Fibroblast of lung (primary cell): ENCODE measurements at regions not wholly inside any gene's neighbourhood (a gene's known extent, or its start where the extent isn't known, plus 50 kb on each side); places are given as distances from the start of the nearest gene placed in this dataset.

Experiments used
- DNase-seq, 2 donors: peaks; one replicate each; pipeline versions ENCODE4 v3.0.0 to v3.0.0-alpha.2; 2010; ENCODE audit warnings: low read depth in 2 of 2
- H2AFZ ChIP-seq: 2 replicates; pipeline ENCODE4 v1.5.1; 2012; ENCODE audit warnings: low read length, control low read depth, inconsistent platforms
- H3K27ac ChIP-seq: 2 replicates; pipeline ENCODE4 v1.5.1; 2011; ENCODE audit warnings: low read length, control low read depth; ENCODE audit not compliant: insufficient read depth
- H3K27me3 ChIP-seq: 2 replicates; pipeline ENCODE4 v1.5.1; 2011; ENCODE audit warnings: mild to moderate bottlenecking, low read length; ENCODE audit not compliant: control insufficient read depth, insufficient read depth
- H3K36me3 ChIP-seq: 2 replicates; pipeline ENCODE4 v1.5.1; 2011; ENCODE audit warnings: low read length; ENCODE audit not compliant: control insufficient read depth, insufficient read depth
- H3K4me1 ChIP-seq: 2 replicates; pipeline ENCODE4 v1.5.1; 2011; ENCODE audit warnings: low read length; ENCODE audit not compliant: control insufficient read depth, insufficient read depth; ENCODE audit errors: extremely low read depth
- H3K4me2 ChIP-seq: 2 replicates; pipeline ENCODE4 v1.5.1; 2011; ENCODE audit warnings: low read length, control low read depth; ENCODE audit not compliant: insufficient read depth; ENCODE audit errors: extremely low read depth
- H3K4me3 ChIP-seq, 4 experiments: fragments of 200-600 bp in 1 of 4; sonication (generic) in 1 of 4; replicated peaks in 1 of 4; 2 replicates each; pipeline ENCODE4 v1.5.1; 2011 to 2016; ENCODE audit warnings: low read length in 4 of 4, low read depth in 3 of 4, mild to moderate bottlenecking in 3 of 4, control low read depth in 2 of 4, inconsistent platforms in 1 of 4, mixed read lengths in 1 of 4; ENCODE audit not compliant: insufficient read depth in 1 of 4; ENCODE audit errors: control extremely low read depth in 1 of 4
- H3K79me2 ChIP-seq: 2 replicates; pipeline ENCODE4 v1.5.1; 2012; ENCODE audit warnings: mild to moderate bottlenecking, low read length, inconsistent platforms; ENCODE audit not compliant: control insufficient read depth, insufficient read depth
- H3K9ac ChIP-seq: 2 replicates; pipeline ENCODE4 v1.5.1; 2011; ENCODE audit warnings: mild to moderate bottlenecking, low read length, control low read depth; ENCODE audit not compliant: insufficient read depth
- H3K9me3 ChIP-seq: 2 replicates; pipeline ENCODE4 v1.5.1; 2012; ENCODE audit warnings: low read depth, low read length; ENCODE audit not compliant: control insufficient read depth, insufficient read depth
- H4K20me1 ChIP-seq: 2 replicates; pipeline ENCODE4 v1.5.1; 2011; ENCODE audit warnings: low read length; ENCODE audit not compliant: control insufficient read depth, insufficient read depth; ENCODE audit errors: extremely low read depth
- CTCF ChIP-seq, 2 donors: IDR thresholded peaks in 1 of 2; conservative IDR thresholded peaks in 1 of 2; 1 replicate in 1 of 2; 2 replicates in 1 of 2; pipeline ENCODE4 v1.5.1; 2011 to 2012; ENCODE audit warnings: low read length in 2 of 2, control low read depth in 1 of 2, inconsistent platforms in 1 of 2, low read depth in 1 of 2, mild to moderate bottlenecking in 1 of 2
- EZH2 ChIP-seq: IDR thresholded peaks from 2 replicates; pipeline ENCODE4 v1.5.1; 2012; ENCODE audit warnings: low read length, control low read depth, mild to moderate bottlenecking; ENCODE audit errors: missing control alignments

GRCh38 chr1:68976916-68977610 lies 480.2 kb upstream of the DEPDC1 start:
- Histone ChIP-seq H3K9me3 (no peaks in the 10 kb centered on the region), H3K4me1 (no peaks in the 10 kb centered on the region), H4K20me1 (no peaks in the 10 kb centered on the region), H3K4me2 (no peak overlapping the region), H2AFZ (no peak overlapping the region), H3K27ac (no peak overlapping the region), H3K9ac (no peak overlapping the region), H3K36me3 (no peaks in the 10 kb centered on the region), H3K79me2 (no peaks in the 10 kb centered on the region), H3K4me3 (no peak overlapping the region), H3K27me3 (no peaks in the 10 kb centered on the region)
- no peak for TF ChIP-seq CTCF (conservative IDR thresholded peaks at IDR 0.05 in 1 of 2, IDR thresholded peaks at IDR 0.05 in 1 of 2; ENCODE audit: low read depth in 1 of 2, low read length in 2 of 2)
- no peak for TF ChIP-seq EZH2
- no peak for DNase-seq

- no peak overlapping the region for H3K4me2 ChIP-seq
- H3K9me3 ChIP-seq, result no peaks in the 10 kb centered on the region
- H3K27ac ChIP-seq, result no peak overlapping the region
- H3K4me3 ChIP-seq, result no peak overlapping the region
- no peaks in the 10 kb centered on the region for H4K20me1 ChIP-seq
- no peaks in the 10 kb centered on the region for H3K4me1 ChIP-seq
- H3K79me2 ChIP-seq, result no peaks in the 10 kb centered on the region
- TF ChIP-seq CTCF (conservative IDR thresholded peaks at IDR 0.05 in 1 of 2, IDR thresholded peaks at IDR 0.05 in 1 of 2; ENCODE audit: low read depth in 1 of 2, low read length in 2 of 2) (no peak), EZH2 (no peak)
- DNase-seq, result no peak
- no peak overlapping the region for H3K9ac ChIP-seq
- no peaks in the 10 kb centered on the region for H3K36me3 ChIP-seq
- no peak overlapping the region for H2AFZ ChIP-seq
- no peaks in the 10 kb centered on the region for H3K27me3 ChIP-seq
These were observed 483.0 kb upstream of the DEPDC1 start for GRCh38 chr1:68979891-68980290.

DNA sequence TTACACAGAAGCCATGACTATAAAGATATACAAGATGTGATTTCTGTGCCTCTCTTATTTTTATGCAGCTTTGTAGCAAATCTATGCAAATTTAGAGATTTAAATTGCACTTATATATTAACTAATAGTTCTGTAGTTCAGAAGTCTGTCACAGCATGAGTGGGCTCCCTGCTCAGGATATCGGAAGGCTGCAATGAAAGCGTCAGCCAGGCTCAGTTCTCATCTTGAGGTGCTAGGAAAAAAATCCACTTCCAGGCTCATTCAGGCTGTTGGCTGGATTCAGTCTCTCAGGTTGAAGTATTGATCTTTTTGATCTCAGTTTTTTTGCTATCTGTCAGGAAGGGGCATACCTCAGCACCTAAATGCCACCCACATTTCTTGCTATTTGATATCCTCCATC lies 487.4 kb upstream of the DEPDC1 start:
- Histone ChIP-seq H3K4me3 (no peak overlapping the region), H3K79me2 (no peaks in the 10 kb centered on the region), H4K20me1 (no peaks in the 10 kb centered on the region), H3K9ac (no peak overlapping the region), H3K27ac (no peak overlapping the region), H3K9me3 (no peaks in the 10 kb centered on the region), H3K27me3 (no peaks in the 10 kb centered on the region), H2AFZ (no peak overlapping the region), H3K4me2 (no peak overlapping the region), H3K4me1 (no peaks in the 10 kb centered on the region), H3K36me3 (no peaks in the 10 kb centered on the region)
- DNase-seq, result no peak
- TF ChIP-seq CTCF (conservative IDR thresholded peaks at IDR 0.05 in 1 of 2, IDR thresholded peaks at IDR 0.05 in 1 of 2; ENCODE audit: low read depth in 1 of 2, low read length in 2 of 2) (no peak), EZH2 (no peak)
